NCI-H1092 treated with DMSO at 0.1 percent for 48 hours (cell line): ENCODE measurements at regions not wholly inside any gene's neighbourhood (a gene's known extent, or its start where the extent isn't known, plus 50 kb on each side); places are given as distances from the start of the nearest gene placed in this dataset.
"Not testable (repeated sequence)": the region's sequence is repeated elsewhere in the genome, so short reads cannot be mapped to it uniquely, and the experiment has no call there.

Experiments
- DNase-seq: peaks from one replicate; lab custom pipeline; 2025; lab: John Stamatoyannopoulos, UW

DNA sequence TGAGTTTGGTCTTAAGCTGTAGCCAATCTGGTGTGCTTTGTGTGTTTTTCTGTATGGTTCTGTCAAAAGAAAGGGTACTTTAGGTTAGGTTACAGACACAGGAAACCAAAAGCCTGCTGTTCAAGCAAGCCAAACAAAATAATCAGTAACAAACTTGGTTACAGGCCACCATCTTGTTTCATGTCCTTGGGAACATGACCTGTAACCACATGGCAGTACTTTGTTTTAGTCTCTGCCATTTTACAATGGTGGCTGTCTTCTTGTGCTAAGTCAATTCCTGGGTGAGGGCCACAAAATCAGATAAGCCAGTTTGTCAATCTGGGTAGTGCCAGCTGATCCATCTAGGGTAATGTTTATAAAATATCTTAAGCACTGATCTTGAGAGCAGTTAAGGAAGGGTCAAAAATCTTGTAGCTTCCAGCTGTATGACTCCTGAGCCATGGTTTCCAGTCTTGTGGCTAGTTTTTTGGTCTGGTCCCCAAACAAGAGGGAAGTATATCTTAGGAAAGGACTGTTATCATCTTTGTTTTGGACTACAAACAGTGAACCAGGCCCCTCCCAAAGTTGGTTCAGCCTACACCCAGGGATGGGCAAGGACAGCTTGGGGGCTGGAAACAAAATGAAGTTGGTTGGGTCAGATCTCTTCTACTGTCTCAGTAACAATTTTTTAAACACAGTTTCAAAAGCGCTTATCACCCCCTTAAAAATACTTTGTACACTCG, 90.0 kb downstream of the IGLL5 start:
- no peak for DNase-seq

DNA sequence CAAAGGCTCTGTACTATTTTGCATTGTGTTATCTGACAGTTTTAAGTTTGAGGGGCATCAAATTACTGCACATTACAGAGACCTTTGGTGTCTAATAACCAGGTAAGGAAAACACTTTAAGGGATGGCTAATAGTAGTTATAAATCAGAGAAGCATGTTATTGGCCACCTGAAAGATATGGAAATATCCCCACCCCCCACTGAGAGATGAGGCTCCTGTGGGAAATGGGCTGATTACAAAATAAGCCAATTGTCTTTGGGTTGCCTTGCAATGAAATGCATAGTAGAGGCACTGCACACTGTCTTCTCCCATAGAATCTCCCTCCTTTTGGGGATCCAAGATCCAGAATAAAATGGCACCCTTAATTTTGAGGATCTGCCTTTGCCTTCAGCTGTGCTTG, 91.0 kb downstream of the IGLL5 start:
- no peak for DNase-seq

GRCh38 chr22:22979121-22979724, 91.1 kb upstream of the GNAZ start:
- DNase-seq: no peak

DNA sequence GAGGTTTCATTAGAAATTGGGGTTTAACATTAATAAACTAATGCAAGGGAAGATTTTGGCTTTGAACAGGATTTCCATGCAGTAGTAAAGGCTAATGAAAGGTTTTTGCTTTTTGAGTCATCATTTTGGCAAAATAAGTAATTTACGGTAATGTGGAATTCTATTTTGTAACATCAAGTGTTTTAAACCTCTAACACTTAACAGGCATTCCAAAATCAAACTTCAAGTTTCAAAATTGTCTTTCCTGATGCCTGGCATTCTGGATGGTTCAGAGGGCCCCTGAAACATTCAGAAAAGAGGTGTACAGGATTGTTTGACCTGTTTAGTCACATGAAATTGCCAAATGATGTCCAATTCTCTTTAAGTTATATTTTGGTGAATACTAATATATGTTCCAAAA, 90.4 kb upstream of the GNAZ start:
- no peak for DNase-seq

GRCh38 chr22:22981670-22982571, 88.4 kb upstream of the GNAZ start:
- no peak for DNase-seq

DNA sequence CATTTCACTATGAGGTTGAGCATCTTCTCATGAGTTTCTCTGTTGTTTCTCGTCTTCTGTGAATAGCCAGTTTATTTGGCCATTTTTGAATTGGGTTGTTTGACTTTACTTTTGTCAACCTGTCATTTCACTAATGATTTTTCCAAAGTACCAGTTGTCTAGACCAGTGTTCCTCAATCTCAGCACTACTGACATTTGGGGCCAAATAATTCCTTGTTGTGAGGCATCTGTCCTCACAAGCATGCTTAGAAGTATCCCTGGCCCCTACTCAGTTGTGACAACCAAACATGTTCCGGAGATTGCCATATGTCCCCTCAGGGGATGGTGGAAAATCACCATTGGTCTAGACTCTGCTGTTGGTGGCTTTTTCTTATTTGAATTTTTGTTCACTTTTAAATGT, 87.7 kb upstream of the GNAZ start:
- no peak for DNase-seq

- DNase-seq: no peak
These were observed 87.2 kb upstream of the GNAZ start for GRCh38 chr22:22983123-22983522.

DNA sequence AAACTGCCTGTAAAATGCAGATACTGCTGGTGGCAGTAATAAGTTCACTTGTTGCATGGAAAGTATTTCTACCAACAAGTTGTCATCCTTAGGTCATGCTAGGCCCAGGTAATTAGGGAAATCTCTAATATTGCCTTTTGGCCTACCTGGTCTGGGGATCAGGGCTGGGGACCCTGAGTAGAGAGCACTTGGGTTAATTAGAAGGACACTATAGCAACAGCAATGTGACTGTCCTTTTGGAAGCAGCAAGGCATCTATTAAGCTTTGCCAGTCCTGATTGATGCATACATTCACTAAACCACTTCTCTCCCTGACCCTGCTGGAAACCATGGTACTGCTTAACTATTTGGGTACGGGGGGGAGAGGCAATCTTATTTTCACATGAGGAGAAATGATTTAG, 86.5 kb upstream of the GNAZ start:
- DNase-seq: no peak

DNA sequence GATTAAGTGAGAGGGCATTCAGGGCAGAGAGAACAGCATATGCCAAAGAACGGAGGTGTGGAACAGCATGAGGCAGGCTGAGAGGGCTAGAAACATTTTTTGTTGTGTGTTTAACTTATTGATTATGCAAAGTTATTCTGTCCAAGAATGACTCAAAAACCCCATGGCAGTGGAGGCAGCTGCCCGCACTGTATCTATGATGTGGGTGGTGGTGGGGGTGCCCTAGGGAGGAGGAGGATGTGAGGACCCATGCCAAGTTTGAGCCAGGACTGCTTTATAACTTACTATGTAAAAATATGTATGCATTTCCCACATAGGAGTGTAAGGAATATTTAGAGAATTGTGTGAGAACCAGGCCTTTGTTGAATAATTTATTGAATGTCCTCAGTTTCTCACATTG, 85.4 kb upstream of the GNAZ start:
- no peak for DNase-seq

DNA sequence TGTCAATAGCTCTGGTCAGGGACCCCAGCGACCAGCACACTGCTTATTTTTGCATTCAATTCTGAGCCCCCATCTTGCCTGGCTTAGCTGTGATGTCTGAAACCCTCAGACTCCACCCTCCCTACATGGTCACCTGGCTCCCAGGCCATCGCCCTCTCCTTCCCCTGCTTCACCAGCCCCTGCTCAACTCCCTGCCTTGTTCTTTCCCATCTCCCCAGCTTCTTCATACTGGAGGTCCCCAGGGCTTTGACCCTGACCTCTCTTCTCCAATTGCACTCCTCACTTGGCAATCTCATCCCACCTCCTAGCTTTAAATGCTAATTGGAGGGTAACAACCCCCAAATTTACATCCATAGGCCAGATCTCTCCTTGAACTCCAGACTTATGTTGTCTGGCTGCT, 84.3 kb upstream of the GNAZ start:
- no peak for DNase-seq

DNA sequence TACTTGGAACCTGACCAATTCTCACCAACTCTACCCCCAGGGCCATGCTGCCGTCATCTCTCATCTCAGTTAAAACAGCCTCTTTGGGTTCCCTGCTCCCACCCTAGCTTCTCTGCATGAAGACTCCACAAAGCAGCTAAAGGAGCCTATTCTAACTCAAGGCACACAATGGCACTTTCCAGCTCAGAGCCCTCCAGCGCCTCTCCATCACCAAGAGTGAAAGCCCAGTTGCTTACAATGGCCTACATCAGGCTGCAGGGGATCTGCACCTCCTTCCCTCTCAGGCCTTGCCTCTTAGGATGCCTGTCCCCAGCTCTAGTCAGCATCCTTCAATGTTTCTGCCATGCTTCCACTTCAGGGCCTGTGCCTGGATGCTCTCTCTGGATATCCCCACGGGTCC, 83.7 kb upstream of the GNAZ start:
- DNase-seq: no peak

- no peak for DNase-seq
These were observed 82.2 kb upstream of the GNAZ start for GRCh38 chr22:22988150-22988549.

DNA sequence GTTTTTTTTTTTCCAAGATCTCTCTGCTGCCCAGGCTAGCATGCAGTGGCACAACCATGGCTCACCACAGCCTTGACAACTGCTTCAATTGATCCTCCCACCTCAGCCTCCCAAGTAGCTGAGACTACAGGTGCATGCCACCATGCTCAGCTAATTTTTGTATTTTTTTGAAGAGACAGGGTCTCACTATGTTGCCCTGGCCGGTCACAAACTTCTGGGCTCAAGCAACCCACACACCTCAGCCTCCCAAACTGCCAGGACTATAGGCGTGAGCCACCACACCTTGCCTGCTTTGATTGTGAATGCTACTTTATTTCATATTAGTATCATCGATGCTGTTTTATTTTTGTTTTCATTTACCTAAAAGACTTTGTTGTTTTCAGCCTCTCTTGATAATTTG, 81.5 kb upstream of the GNAZ start:
- DNase-seq: no peak

DNA sequence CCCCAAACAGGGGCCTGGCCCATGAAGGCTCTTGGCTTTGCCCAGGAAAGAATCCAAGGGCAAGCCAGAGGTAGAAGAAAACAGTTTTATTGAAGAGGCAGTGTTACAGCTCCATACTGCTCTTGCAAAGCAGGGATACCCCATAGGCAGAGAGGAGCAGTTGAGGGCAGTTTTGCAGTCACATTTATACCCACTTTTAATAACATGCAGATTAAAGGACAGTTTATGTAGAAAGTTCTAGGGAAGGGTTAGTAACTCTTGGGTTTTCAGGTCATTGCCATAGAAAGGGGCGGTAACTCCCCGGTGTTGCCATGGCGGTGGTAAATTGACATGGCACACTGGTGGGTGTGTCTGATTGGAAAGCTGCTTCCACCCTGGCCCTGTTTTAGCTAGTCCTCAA, 80.5 kb upstream of the GNAZ start:
- DNase-seq: no peak

- DNase-seq: not testable (repeated sequence)
These were observed 79.4 kb upstream of the GNAZ start for GRCh38 chr22:22990711-22991505.

GRCh38 chr22:22992474-22992873, 77.8 kb upstream of the GNAZ start:
- no peak for DNase-seq

DNA sequence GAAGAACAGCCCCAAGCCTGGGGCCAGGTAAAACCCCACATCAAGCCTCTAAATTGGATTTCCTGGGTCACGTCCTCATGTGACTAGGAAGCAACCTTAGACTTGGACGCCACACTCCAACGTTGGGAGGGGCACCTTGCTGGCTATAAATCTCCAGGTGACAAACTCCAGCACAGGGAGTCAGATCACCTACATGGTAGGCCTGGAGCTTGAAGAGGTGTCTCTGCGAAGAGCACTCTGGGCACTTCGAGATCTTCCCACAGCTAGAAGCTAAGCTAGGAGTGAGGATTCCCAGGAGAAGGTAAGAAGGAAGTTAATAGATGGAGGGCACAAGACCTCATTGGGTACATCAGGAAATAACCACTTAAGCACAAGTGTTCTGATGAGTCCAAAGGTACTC, 77.1 kb upstream of the GNAZ start:
- DNase-seq: no peak

DNA sequence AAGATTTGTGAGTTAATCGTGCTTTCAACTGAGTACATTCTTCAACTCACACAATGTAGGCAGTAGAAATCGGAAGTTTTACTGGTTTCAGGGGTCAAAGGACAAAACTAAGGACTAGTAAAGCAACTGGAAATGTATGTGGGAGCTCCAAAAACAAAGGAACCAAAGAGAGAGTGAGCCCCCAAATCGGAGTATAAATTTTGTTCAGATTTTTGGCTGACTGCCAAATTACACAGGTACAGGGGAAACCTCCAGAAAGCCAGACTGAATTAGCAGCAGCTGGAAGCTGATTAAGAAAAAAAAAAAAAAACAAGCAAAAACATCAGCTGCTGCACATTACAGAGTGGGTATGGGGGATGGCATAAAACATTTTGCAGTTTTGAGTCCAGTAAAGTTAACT, 75.2 kb upstream of the GNAZ start:
- DNase-seq: peak; percentile 58

DNA sequence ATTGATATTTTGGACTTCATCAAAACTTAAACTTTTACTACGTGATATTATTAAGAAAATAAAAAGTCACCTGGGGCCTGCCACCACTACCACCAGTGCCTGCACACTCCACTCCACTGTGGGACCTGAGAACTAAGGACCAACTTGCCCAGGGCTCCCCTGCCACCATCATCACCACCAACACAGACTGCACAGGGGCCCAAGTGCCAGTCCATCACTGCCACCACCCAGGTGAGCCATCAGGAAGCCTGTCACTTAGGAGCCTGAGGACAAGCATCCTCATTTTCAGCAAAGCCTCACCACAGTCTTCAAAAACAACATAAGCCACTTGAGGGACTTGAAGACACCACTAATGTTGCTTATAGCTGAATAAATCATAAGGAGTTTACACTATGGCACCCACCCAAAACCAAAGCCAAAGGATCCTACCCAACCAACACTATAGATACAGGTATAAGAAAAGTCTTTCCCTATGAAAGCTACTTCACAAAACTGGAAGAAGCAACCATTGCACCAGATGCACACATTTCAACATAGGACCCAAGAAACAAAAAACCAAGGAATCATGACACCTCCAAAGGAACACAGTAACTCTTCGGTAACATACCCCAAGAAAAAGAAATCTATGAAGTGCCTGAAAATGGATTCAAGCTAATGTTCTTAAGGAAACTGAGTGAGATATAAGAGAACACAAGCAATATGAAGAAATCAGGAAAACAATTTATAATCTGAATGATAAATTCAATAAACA, 73.6 kb upstream of the GNAZ start:
- no peak for DNase-seq

GRCh38 chr22:22997262-22997898, 72.9 kb upstream of the GNAZ start:
- DNase-seq: no peak

GRCh38 chr22:22997988-22998387, 72.3 kb upstream of the GNAZ start:
- no peak for DNase-seq
